ENCODE measurements at regions not wholly inside any gene's neighbourhood (a gene's known extent, or its start where the extent isn't known, plus 50 kb on each side); places are given as distances from the start of the nearest gene placed in this dataset.
"Not testable (repeated sequence)": the region's sequence is repeated elsewhere in the genome, so short reads cannot be mapped to it uniquely, and the experiment has no call there.

DNA sequence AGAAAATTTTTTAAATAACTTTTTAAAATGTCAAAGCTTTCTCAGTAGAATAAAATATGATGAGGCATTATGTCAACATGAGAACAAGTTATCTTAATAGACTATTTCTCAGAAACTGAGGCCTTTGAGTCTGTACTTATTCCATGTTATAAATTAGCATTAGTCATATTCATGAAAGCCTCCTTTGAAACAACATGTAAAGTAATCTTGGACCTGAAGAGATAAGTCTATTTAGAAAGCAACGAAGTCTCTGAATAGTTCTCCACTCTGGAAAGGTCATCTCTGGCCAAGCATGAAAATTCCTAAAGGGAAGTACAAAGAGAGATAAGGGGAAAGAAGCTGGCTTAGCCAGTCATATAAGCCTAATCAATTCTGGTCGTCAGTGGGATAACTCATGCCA lies 150.8 kb downstream of the CYB561 start:
- peaks cover 4% of the 10 kb centered on the region for H3K9me3 ChIP-seq (ENCODE audit: low read length)
- H3K36me3 ChIP-seq (ENCODE audit: insufficient read depth, low read length) = no peaks in the 10 kb centered on the region
- no peak overlapping the region for H2AFZ ChIP-seq (ENCODE audit: low read depth, low read length)
- no peaks in the 10 kb centered on the region for H3K79me2 ChIP-seq (replicated peaks; ENCODE audit: insufficient read depth, low read length)
- no peaks in the 10 kb centered on the region for H3F3A ChIP-seq (ENCODE audit: insufficient read depth, low read length, poor library complexity, severe bottlenecking)
- TF ChIP-seq, protein P1, sequence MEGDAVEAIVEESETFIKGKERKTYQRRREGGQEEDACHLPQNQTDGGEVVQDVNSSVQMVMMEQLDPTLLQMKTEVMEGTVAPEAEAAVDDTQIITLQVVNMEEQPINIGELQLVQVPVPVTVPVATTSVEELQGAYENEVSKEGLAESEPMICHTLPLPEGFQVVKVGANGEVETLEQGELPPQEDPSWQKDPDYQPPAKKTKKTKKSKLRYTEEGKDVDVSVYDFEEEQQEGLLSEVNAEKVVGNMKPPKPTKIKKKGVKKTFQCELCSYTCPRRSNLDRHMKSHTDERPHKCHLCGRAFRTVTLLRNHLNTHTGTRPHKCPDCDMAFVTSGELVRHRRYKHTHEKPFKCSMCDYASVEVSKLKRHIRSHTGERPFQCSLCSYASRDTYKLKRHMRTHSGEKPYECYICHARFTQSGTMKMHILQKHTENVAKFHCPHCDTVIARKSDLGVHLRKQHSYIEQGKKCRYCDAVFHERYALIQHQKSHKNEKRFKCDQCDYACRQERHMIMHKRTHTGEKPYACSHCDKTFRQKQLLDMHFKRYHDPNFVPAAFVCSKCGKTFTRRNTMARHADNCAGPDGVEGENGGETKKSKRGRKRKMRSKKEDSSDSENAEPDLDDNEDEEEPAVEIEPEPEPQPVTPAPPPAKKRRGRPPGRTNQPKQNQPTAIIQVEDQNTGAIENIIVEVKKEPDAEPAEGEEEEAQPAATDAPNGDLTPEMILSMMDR (IDR thresholded peaks at IDR 0.05; ENCODE audit: poor library complexity, severe bottlenecking) = no peak
- TF ChIP-seq SMC3 (conservative IDR thresholded peaks at IDR 0.05; ENCODE audit: poor library complexity) (no peak), POLR2AphosphoS5 (IDR thresholded peaks at IDR 0.05) (no peak), EZH2 (IDR thresholded peaks at IDR 0.05; ENCODE audit: borderline replicate concordance, insufficient read depth, low read length, poor library complexity, severe bottlenecking) (no peak), MXI1 (conservative IDR thresholded peaks at IDR 0.05; ENCODE audit: poor library complexity, severe bottlenecking) (no peak), RAD21 (conservative IDR thresholded peaks at IDR 0.05) (no peak), EP300 (conservative IDR thresholded peaks at IDR 0.05; ENCODE audit: poor library complexity, severe bottlenecking) (no peak), TAF1 (IDR thresholded peaks at IDR 0.05; ENCODE audit: low read depth) (no peak)
- TF ChIP-seq, protein P2, sequence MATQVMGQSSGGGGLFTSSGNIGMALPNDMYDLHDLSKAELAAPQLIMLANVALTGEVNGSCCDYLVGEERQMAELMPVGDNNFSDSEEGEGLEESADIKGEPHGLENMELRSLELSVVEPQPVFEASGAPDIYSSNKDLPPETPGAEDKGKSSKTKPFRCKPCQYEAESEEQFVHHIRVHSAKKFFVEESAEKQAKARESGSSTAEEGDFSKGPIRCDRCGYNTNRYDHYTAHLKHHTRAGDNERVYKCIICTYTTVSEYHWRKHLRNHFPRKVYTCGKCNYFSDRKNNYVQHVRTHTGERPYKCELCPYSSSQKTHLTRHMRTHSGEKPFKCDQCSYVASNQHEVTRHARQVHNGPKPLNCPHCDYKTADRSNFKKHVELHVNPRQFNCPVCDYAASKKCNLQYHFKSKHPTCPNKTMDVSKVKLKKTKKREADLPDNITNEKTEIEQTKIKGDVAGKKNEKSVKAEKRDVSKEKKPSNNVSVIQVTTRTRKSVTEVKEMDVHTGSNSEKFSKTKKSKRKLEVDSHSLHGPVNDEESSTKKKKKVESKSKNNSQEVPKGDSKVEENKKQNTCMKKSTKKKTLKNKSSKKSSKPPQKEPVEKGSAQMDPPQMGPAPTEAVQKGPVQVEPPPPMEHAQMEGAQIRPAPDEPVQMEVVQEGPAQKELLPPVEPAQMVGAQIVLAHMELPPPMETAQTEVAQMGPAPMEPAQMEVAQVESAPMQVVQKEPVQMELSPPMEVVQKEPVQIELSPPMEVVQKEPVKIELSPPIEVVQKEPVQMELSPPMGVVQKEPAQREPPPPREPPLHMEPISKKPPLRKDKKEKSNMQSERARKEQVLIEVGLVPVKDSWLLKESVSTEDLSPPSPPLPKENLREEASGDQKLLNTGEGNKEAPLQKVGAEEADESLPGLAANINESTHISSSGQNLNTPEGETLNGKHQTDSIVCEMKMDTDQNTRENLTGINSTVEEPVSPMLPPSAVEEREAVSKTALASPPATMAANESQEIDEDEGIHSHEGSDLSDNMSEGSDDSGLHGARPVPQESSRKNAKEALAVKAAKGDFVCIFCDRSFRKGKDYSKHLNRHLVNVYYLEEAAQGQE (IDR thresholded peaks at IDR 0.05; ENCODE audit: borderline replicate concordance) = no peak
- H3K4me3 ChIP-seq (ENCODE audit: low read length) = no peak overlapping the region
- H4K20me1 ChIP-seq (ENCODE audit: insufficient read depth) = no peaks in the 10 kb centered on the region
- no peaks in the 10 kb centered on the region for H3K9me2 ChIP-seq (ENCODE audit: insufficient read depth, low read length)
- no peaks in the 10 kb centered on the region for H3K27me3 ChIP-seq (ENCODE audit: insufficient read depth, low read depth, low read length)
- H3K4me2 ChIP-seq (ENCODE audit: low read length) = no peak overlapping the region
- H3K9ac ChIP-seq (ENCODE audit: low read length) = no peak overlapping the region
- H3K27ac ChIP-seq (ENCODE audit: low read length) = no peak overlapping the region

DNA sequence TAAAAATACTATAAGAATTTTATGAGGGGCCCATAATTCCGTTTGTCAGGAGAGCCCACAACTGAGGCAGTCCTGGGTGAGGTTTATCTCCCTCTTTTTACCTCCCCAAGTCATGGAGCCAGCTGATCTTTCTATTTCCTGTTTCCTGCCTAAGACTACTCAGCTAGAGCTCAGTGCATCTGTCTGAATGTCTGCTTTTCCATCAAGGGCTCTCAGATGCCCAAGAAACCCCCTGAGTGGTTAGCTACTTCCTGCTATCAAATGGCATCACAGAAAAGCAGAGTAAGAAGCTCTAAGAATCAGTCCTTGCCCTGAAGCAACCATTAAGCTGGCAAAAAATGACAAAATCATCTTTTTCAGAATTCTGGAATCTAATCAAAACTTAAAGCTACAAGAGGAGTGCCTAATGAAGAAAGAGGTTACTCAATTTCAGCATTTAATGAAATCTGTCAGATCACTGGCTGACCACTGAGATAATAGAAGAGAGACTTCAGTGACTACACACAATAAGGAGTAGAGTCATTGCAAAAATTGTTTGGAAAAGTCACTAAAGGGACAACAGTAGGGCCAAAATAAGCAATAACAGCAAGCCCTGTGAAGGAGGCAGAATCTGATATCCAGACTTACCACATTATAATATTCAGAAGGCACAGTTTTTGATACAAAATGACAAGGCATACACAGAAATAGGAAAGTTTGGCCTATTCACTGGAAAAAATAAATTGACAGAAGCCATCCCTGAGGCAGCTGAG lies 150.1 kb downstream of the CYB561 start:
- Histone ChIP-seq H3K9me2 (ENCODE audit: insufficient read depth, low read length) (no peaks in the 10 kb centered on the region), H3K36me3 (ENCODE audit: insufficient read depth, low read length) (no peaks in the 10 kb centered on the region), H3K9me3 (ENCODE audit: low read length) (peaks cover 4% of the 10 kb centered on the region), H3K27ac (ENCODE audit: low read length) (no peak overlapping the region), H3K9ac (ENCODE audit: low read length) (no peak overlapping the region), H3K4me2 (ENCODE audit: low read length) (no peak overlapping the region), H2AFZ (ENCODE audit: low read depth, low read length) (no peak overlapping the region), H4K20me1 (ENCODE audit: insufficient read depth) (no peaks in the 10 kb centered on the region), H3K79me2 (replicated peaks; ENCODE audit: insufficient read depth, low read length) (no peaks in the 10 kb centered on the region), H3K4me3 (ENCODE audit: low read length) (no peak overlapping the region), H3F3A (ENCODE audit: insufficient read depth, low read length, poor library complexity, severe bottlenecking) (no peaks in the 10 kb centered on the region), H3K27me3 (ENCODE audit: insufficient read depth, low read depth, low read length) (no peaks in the 10 kb centered on the region)
- TF ChIP-seq EP300 (conservative IDR thresholded peaks at IDR 0.05; ENCODE audit: poor library complexity, severe bottlenecking) = no peak
- no peak for TF ChIP-seq MXI1 (conservative IDR thresholded peaks at IDR 0.05; ENCODE audit: poor library complexity, severe bottlenecking)
- TF ChIP-seq, protein P1 (IDR thresholded peaks at IDR 0.05; ENCODE audit: poor library complexity, severe bottlenecking) = no peak
- TF ChIP-seq TAF1 (IDR thresholded peaks at IDR 0.05; ENCODE audit: low read depth) = no peak
- TF ChIP-seq SMC3 (conservative IDR thresholded peaks at IDR 0.05; ENCODE audit: poor library complexity) = no peak
- TF ChIP-seq, protein P2 (IDR thresholded peaks at IDR 0.05; ENCODE audit: borderline replicate concordance) = no peak

DNA sequence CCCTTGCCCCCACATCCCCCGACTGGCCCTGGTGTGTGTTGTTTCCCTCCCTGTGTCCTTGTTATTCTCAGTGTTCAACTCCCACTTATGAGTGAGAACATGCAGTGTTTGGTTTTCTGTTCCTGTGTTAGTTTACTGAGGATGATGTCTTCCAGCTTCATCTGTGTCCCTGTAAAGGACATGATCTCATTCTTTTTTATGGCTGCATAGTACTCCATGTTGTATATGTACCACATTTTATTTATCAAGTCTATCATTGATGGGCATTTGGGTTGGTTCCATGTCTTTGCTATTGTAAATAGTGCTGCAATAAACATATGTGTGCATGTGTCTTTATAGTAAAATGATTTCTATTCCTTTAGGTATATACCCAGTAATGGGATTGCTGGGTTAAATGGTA lies 147.2 kb downstream of the CYB561 start:
- H4K20me1 ChIP-seq (ENCODE audit: insufficient read depth); H3K27ac ChIP-seq (ENCODE audit: low read length); H3F3A ChIP-seq (ENCODE audit: insufficient read depth, low read length, poor library complexity, severe bottlenecking); H3K9me3 ChIP-seq (ENCODE audit: low read length); H3K79me2 ChIP-seq (replicated peaks; ENCODE audit: insufficient read depth, low read length); H3K9me2 ChIP-seq (ENCODE audit: insufficient read depth, low read length); H3K27me3 ChIP-seq (ENCODE audit: insufficient read depth, low read depth, low read length); H3K4me2 ChIP-seq (ENCODE audit: low read length); H2AFZ ChIP-seq (ENCODE audit: low read depth, low read length); H3K36me3 ChIP-seq (ENCODE audit: insufficient read depth, low read length); H3K9ac ChIP-seq (ENCODE audit: low read length); H3K4me3 ChIP-seq (ENCODE audit: low read length): not testable (repeated sequence)
